Ovary (tissue), 7 donors: ENCODE measurements at regions not wholly inside any gene's neighbourhood (a gene's known extent, or its start where the extent isn't known, plus 50 kb on each side); places are given as distances from the start of the nearest gene placed in this dataset.
"Not testable (repeated sequence)": the region's sequence is repeated elsewhere in the genome, so short reads cannot be mapped to it uniquely, and the experiment has no call there.

Experiments
- DNase-seq, 5 donors: peaks; one replicate each; pipeline ENCODE4 v3.0.0-alpha.2; 2019 to 2020
- H3K27ac ChIP-seq, 2 donors: fragments of 200-600 bp; one replicate each; pipeline versions ENCODE4 v1.5.1 to v1.8.0; 2019 to 2022
- H3K27me3 ChIP-seq: fragments of 200-600 bp; one replicate; pipeline ENCODE4 v1.8.0; 2022
- H3K36me3 ChIP-seq: fragments of 200-600 bp; sonication (generic); one replicate; pipeline ENCODE4 v1.5.1; 2019
- H3K4me1 ChIP-seq: one replicate; pipeline ENCODE4 v1.8.1; 2013; ENCODE audit warnings: mild to moderate bottlenecking, moderate library complexity; ENCODE audit not compliant: insufficient read depth
- H3K4me3 ChIP-seq: fragments of 200-600 bp; sonication (generic); one replicate; pipeline ENCODE4 v1.5.1; 2017
- H3K9me3 ChIP-seq, 2 donors: fragments of 200-600 bp in 1 of 2; sonication (generic) in 1 of 2; one replicate each; pipeline versions ENCODE4 v1.5.1 to v1.8.1; 2013 to 2019; ENCODE audit warnings: mild to moderate bottlenecking in 1 of 2, moderate library complexity in 1 of 2
- CTCF ChIP-seq, 3 donors: fragments of 450-650 bp in 2 of 3; fragments of 200-600 bp in 1 of 3; IDR thresholded peaks; one replicate each; pipeline versions ENCODE4 v1.5.1 to v1.8.0; 2016 to 2022; ENCODE audit warnings: antibody characterized with exemption in 3 of 3, mild to moderate bottlenecking in 1 of 3
- EP300 ChIP-seq: sonication (generic); formaldehyde crosslinking; IDR thresholded peaks from one replicate; pipeline ENCODE4 v1.6.1; 2017; ENCODE audit warnings: antibody characterized with exemption
- POLR2A ChIP-seq: fragments of 450-650 bp; IDR thresholded peaks from one replicate; pipeline ENCODE4 v1.6.1; 2017; ENCODE audit warnings: antibody characterized with exemption, mild to moderate bottlenecking, moderate library complexity
- WGBS, 3 donors: extraction: QIAGEN DNeasy Blood & Tissue Kit in 1 of 3; methylation state at CpG; one replicate each; pipeline versions ENCODE4 v1.1.5 to v1.1.7; 2013 to 2017; 5-methylcytosine and 5-hydroxymethylcytosine counted together
- intact Hi-C, 4 donors: fragments of 100-400 bp; cut with DNase I; formaldehyde crosslinking; loops; one replicate each; pipeline versions ENCODE4 v1.11.0 to v1.15.1; 2022 to 2023
- donor health status: DM: no; HTN: no; CAD: no; lungs with moderate emphysema.
- donor health status: DM: no; HTN: no; CAD: no.
- donor health status: Bipolar disorder and iron deficiency.
- donor health status: DM: no; HTN: no; CAD: no.
- donor health status: DM: yes; HTN: yes; CAD: no.

GRCh38 chr14:28375295-28375694 lies 391.3 kb upstream of the FOXG1 start:
- H3K9me3 ChIP-seq, result no peaks in the 10 kb centered on the region
- TF ChIP-seq EP300 (no peak), POLR2A (no peak), CTCF (IDR thresholded peaks at IDR 0.05) (no peak)
- H3K27me3 ChIP-seq, result no peaks in the 10 kb centered on the region
- no peak for DNase-seq
- H3K4me3 ChIP-seq, result no peak overlapping the region
- H3K27ac ChIP-seq, result no peak overlapping the region
- intact Hi-C loops, result no loop called here
- no peaks in the 10 kb centered on the region for H3K4me1 ChIP-seq
- H3K36me3 ChIP-seq, result no peaks in the 10 kb centered on the region

DNA sequence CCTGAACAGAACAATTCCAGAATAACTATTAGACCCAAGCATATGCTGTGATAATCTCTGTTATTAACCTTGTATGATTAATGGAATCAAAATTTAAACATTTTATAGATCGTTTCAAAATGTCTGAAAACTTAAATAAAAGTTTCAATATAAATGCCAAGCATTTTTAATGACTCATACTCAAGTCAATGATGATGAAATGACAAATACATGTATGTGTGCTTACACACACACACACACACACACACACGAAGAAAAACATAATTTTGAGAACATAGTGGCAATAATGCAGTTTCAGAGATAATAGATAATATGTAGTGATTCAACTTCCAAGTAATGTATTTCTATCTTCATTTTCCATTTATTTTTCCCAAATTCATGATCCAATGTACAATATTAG lies 384.9 kb upstream of the FOXG1 start:
- no peaks in the 10 kb centered on the region for H3K27me3 ChIP-seq
- no peaks in the 10 kb centered on the region for H3K4me1 ChIP-seq
- no peaks in the 10 kb centered on the region for H3K9me3 ChIP-seq
- WGBS, 3 donors, result 41 to 47% (median 42%) methylated on average over 2 of the region's 2 CpGs
- no peak overlapping the region for H3K27ac ChIP-seq
- DNase-seq, result no peak
- H3K36me3 ChIP-seq, result no peaks in the 10 kb centered on the region
- intact Hi-C loops, result no loop called here
- no peak for TF ChIP-seq EP300
- no peak for TF ChIP-seq POLR2A
- TF ChIP-seq CTCF (IDR thresholded peaks at IDR 0.05), result no peak
- H3K4me3 ChIP-seq, result no peak overlapping the region

DNA sequence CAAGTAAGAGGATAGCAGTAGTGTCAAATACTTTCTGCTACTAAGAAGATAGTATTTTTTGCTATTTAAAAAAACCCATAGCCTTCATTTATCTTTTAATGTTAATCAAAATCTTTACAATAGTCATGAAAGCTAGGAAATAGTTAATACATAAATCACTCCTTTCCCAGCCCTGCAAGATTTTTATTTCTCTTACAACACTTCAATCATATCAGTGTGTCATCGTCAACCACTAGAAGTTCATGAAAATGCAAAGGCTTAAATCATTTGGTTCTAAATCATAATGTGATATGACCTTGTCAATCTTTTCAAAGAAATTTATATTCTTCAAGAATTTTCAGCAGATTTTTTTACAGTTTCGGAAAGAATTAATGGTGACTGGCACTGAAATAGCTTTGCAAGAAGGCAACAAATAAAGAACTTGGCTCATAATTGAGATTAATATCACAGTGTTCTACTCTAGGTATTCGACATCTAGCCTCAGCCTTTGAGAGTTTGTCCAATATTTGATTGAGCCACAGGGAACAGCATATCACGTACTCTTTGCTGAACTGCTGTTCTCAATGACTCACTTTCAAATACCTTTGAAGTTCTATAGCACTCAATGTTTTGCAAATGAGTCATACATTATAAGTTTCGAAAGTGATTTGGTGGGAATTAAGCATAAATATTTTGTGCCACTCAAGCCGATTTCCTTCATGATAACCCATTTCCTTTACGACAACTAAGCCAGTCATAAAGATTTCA lies 384.0 kb upstream of the FOXG1 start:
- no peak overlapping the region for H3K4me3 ChIP-seq
- H3K27ac ChIP-seq, result no peak overlapping the region
- H3K9me3 ChIP-seq, result no peaks in the 10 kb centered on the region
- 70 to 77% (median 70%) methylated on average over 7 of the region's 7 CpGs for WGBS, 3 donors
- H3K4me1 ChIP-seq, result no peaks in the 10 kb centered on the region
- no peak for DNase-seq
- intact Hi-C loops, result no loop called here
- no peaks in the 10 kb centered on the region for H3K27me3 ChIP-seq
- TF ChIP-seq CTCF (IDR thresholded peaks at IDR 0.05) (no peak), POLR2A (no peak), EP300 (no peak)
- H3K36me3 ChIP-seq, result no peaks in the 10 kb centered on the region

- WGBS, 3 donors, result 36 to 53% (median 49%) methylated on average over 2 of the region's 2 CpGs
- no peak for TF ChIP-seq POLR2A
- TF ChIP-seq EP300, result no peak
- TF ChIP-seq CTCF (IDR thresholded peaks at IDR 0.05), result no peak
These were observed 368.1 kb upstream of the FOXG1 start for GRCh38 chr14:28398506-28398905.

GRCh38 chr14:28401705-28402104 lies 364.9 kb upstream of the FOXG1 start:
- H3K36me3 ChIP-seq, H3K27ac ChIP-seq, H3K4me3 ChIP-seq, DNase-seq, H3K9me3 ChIP-seq, H3K27me3 ChIP-seq, intact Hi-C loops, H3K4me1 ChIP-seq: not testable (repeated sequence)
- 93 to 100% (median 94%) methylated on average over 2 to 4 of the region's 4 CpGs for WGBS, 3 donors

More at GRCh38 chr14:28398506-28398905, 368.1 kb upstream of the FOXG1 start:
- no peak overlapping the region for H3K4me3 ChIP-seq
- intact Hi-C loops, result no loop called here
- no peak for DNase-seq
- no peaks in the 10 kb centered on the region for H3K4me1 ChIP-seq
- H3K9me3 ChIP-seq, result no peaks in the 10 kb centered on the region
- H3K36me3 ChIP-seq, result no peaks in the 10 kb centered on the region
- H3K27ac ChIP-seq, result no peak overlapping the region
- no peaks in the 10 kb centered on the region for H3K27me3 ChIP-seq
